ENCODE measurements at regions not wholly inside any gene's neighbourhood (a gene's known extent, or its start where the extent isn't known, plus 50 kb on each side); places are given as distances from the start of the nearest gene placed in this dataset.

- no peak for DNase-seq (ENCODE audit: low spot score)
Observed at GRCh38 chr4:111855308-111855707, 289.9 kb upstream of the FAM241A start.

- no peak for DNase-seq (ENCODE audit: low spot score)
Observed at GRCh38 chr4:111864066-111864465, 281.2 kb upstream of the FAM241A start.

- no peak for DNase-seq (ENCODE audit: low spot score)
Observed at GRCh38 chr4:111869339-111869738, 275.9 kb upstream of the FAM241A start.

- DNase-seq (ENCODE audit: low spot score), result no peak
Observed at GRCh38 chr4:111871802-111872201, 273.5 kb upstream of the FAM241A start.

GRCh38 chr4:111873801-111874200 lies 271.5 kb upstream of the FAM241A start:
- DNase-seq (ENCODE audit: low spot score), result no peak

- no peak for DNase-seq (ENCODE audit: low spot score)
Observed at GRCh38 chr4:111879539-111879938, 265.7 kb upstream of the FAM241A start.

- DNase-seq (ENCODE audit: low spot score), result no peak
Observed at GRCh38 chr4:111880116-111880515, 265.1 kb upstream of the FAM241A start.

GRCh38 chr4:111883557-111883999 lies 261.7 kb upstream of the FAM241A start:
- no peak for DNase-seq (ENCODE audit: low spot score)

- no peak for DNase-seq (ENCODE audit: low spot score)
Observed at GRCh38 chr4:111890412-111890811, 254.8 kb upstream of the FAM241A start.

- no peak for DNase-seq (ENCODE audit: low spot score)
Observed at GRCh38 chr4:111905511-111905910, 239.7 kb upstream of the FAM241A start.

GRCh38 chr4:111919639-111920038 lies 225.6 kb upstream of the FAM241A start:
- DNase-seq (ENCODE audit: low spot score), result no peak

GRCh38 chr4:111921714-111922113 lies 223.5 kb upstream of the FAM241A start:
- no peak for DNase-seq (ENCODE audit: low spot score)

- no peak for DNase-seq (ENCODE audit: low spot score)
Observed at GRCh38 chr4:111923786-111924185, 221.5 kb upstream of the FAM241A start.

- no peak for DNase-seq (ENCODE audit: low spot score)
Observed at GRCh38 chr4:111924696-111925095, 220.6 kb upstream of the FAM241A start.

- no peak for DNase-seq (ENCODE audit: low spot score)
Observed at GRCh38 chr4:111930659-111931058, 214.6 kb upstream of the FAM241A start.

GRCh38 chr4:111933703-111934102 lies 211.6 kb upstream of the FAM241A start:
- no peak for DNase-seq (ENCODE audit: low spot score)

GRCh38 chr4:111934314-111934713 lies 210.9 kb upstream of the FAM241A start:
- no peak for DNase-seq (ENCODE audit: low spot score)

- DNase-seq (ENCODE audit: low spot score), result no peak
Observed at GRCh38 chr4:111937368-111937767, 207.9 kb upstream of the FAM241A start.

- no peak for DNase-seq (ENCODE audit: low spot score)
Observed at GRCh38 chr4:111941957-111942356, 203.3 kb upstream of the FAM241A start.

- peak; percentile 13 for DNase-seq (ENCODE audit: low spot score)
Observed at GRCh38 chr4:111943796-111944203, 201.5 kb upstream of the FAM241A start.

- no peak for DNase-seq (ENCODE audit: low spot score)
Observed at GRCh38 chr4:111945014-111945413, 200.2 kb upstream of the FAM241A start.

GRCh38 chr4:111946800-111947199 lies 198.5 kb upstream of the FAM241A start:
- no peak for DNase-seq (ENCODE audit: low spot score)

- DNase-seq (ENCODE audit: low spot score), result no peak
Observed at GRCh38 chr4:111952688-111953087, 192.6 kb upstream of the FAM241A start.

- no peak for DNase-seq (ENCODE audit: low spot score)
Observed at GRCh38 chr4:111954550-111954949, 190.7 kb upstream of the FAM241A start.

- DNase-seq (ENCODE audit: low spot score), result no peak
Observed at GRCh38 chr4:111955001-111955400, 190.3 kb upstream of the FAM241A start.
